AG08395 (cell line): ENCODE measurements at regions not wholly inside any gene's neighbourhood (a gene's known extent, or its start where the extent isn't known, plus 50 kb on each side); places are given as distances from the start of the nearest gene placed in this dataset.
"Not testable (repeated sequence)": the region's sequence is repeated elsewhere in the genome, so short reads cannot be mapped to it uniquely, and the experiment has no call there.

ENCODE experiments used
- DNase-seq: peaks from one replicate; pipeline ENCODE4 v3.0.0; 2012; ENCODE audit warnings: mixed read lengths, low spot score

- no peak for DNase-seq
Observed at GRCh38 chr3:89628856-89629670, 521.6 kb downstream of the EPHA3 start.

- DNase-seq = no peak
Observed at GRCh38 chr3:89635137-89635536, 527.7 kb downstream of the EPHA3 start.

- DNase-seq = no peak
Observed at GRCh38 chr3:89644716-89645115, 537.3 kb downstream of the EPHA3 start.

- no peak for DNase-seq
Observed at GRCh38 chr3:89649431-89649830, 542.0 kb downstream of the EPHA3 start.

GRCh38 chr3:89654031-89654430, 546.6 kb downstream of the EPHA3 start:
- no peak for DNase-seq

- DNase-seq = no peak
Observed at GRCh38 chr3:89656388-89656787, 549.0 kb downstream of the EPHA3 start.

GRCh38 chr3:89679686-89680085, 572.3 kb downstream of the EPHA3 start:
- DNase-seq = no peak

- DNase-seq = no peak
Observed at GRCh38 chr3:89682556-89682955, 575.1 kb downstream of the EPHA3 start.

GRCh38 chr3:89685731-89686130, 578.3 kb downstream of the EPHA3 start:
- DNase-seq = no peak

- no peak for DNase-seq
Observed at GRCh38 chr3:89690646-89691045, 583.2 kb downstream of the EPHA3 start.

GRCh38 chr3:89692601-89693000, 585.2 kb downstream of the EPHA3 start:
- DNase-seq = no peak

GRCh38 chr3:89697321-89697916, 590.0 kb downstream of the EPHA3 start:
- DNase-seq = no peak

- no peak for DNase-seq
Observed at GRCh38 chr3:89698208-89698830, 590.9 kb downstream of the EPHA3 start.

- no peak for DNase-seq
Observed at GRCh38 chr3:89699229-89699628, 591.8 kb downstream of the EPHA3 start.

- no peak for DNase-seq
Observed at GRCh38 chr3:89699771-89700170, 592.4 kb downstream of the EPHA3 start.

- DNase-seq = no peak
Observed at GRCh38 chr3:89702404-89702803, 595.0 kb downstream of the EPHA3 start.

- no peak for DNase-seq
Observed at GRCh38 chr3:89713196-89713595, 605.8 kb downstream of the EPHA3 start.

GRCh38 chr3:89714237-89714636, 606.8 kb downstream of the EPHA3 start:
- DNase-seq = no peak

- DNase-seq = no peak
Observed at GRCh38 chr3:89740080-89740880, 632.9 kb downstream of the EPHA3 start.

GRCh38 chr3:89740881-89741177, 633.4 kb downstream of the EPHA3 start:
- no peak for DNase-seq

- no peak for DNase-seq
Observed at GRCh38 chr3:89742546-89742945, 635.1 kb downstream of the EPHA3 start.

GRCh38 chr3:89747541-89748278, 640.3 kb downstream of the EPHA3 start:
- DNase-seq = not testable (repeated sequence)
